Erythroblast (primary cell): ENCODE measurements at regions not wholly inside any gene's neighbourhood (a gene's known extent, or its start where the extent isn't known, plus 50 kb on each side); places are given as distances from the start of the nearest gene placed in this dataset.

Experiments used
- GATA1 ChIP-seq: IDR thresholded peaks from 2 replicates; pipeline ENCODE4 v1.6.1; 2011; ENCODE audit warnings: low read depth, mild to moderate bottlenecking, control low read depth, low read length, moderate library complexity
- POLR2A ChIP-seq: IDR thresholded peaks from 2 replicates; pipeline ENCODE4 v1.6.1; 2011; ENCODE audit warnings: mild to moderate bottlenecking, low read length

- TF ChIP-seq POLR2A = no peak
- no peak for TF ChIP-seq GATA1
Measured at GRCh38 chr2:19062370-19062769, 296.1 kb downstream of the OSR1 start.
